HuH-7.5 (cell line): ENCODE measurements at regions not wholly inside any gene's neighbourhood (a gene's known extent, or its start where the extent isn't known, plus 50 kb on each side); places are given as distances from the start of the nearest gene placed in this dataset.

Experiments
- DNase-seq: peaks from one replicate; pipeline ENCODE4 v3.0.0; 2011; ENCODE audit warnings: low spot score

- no peak for DNase-seq
Measured at GRCh38 chr18:46385124-46385523, 271.9 kb downstream of the LOXHD1 start.

DNA sequence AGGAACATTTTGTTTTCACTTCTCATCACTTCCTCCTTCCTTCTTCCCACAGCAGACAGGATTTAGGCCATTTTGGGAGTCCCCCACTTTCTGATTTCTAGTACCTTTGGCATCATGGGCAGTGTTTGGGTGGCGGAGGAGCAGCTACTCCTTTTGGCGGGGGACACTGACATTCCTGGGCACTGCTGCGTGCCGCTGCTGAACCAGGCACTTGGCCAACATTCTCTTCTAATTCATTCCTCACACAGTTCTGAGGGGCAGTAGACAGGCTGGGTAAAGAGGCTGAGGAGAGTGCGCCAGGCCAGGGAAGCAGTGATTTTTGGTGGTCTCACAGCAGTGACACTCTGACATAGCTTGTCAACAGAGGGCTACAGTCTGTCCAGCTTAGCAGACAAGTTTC lies 270.2 kb downstream of the LOXHD1 start:
- no peak for DNase-seq

GRCh38 chr18:46387441-46388131 lies 269.4 kb downstream of the LOXHD1 start:
- no peak for DNase-seq

DNA sequence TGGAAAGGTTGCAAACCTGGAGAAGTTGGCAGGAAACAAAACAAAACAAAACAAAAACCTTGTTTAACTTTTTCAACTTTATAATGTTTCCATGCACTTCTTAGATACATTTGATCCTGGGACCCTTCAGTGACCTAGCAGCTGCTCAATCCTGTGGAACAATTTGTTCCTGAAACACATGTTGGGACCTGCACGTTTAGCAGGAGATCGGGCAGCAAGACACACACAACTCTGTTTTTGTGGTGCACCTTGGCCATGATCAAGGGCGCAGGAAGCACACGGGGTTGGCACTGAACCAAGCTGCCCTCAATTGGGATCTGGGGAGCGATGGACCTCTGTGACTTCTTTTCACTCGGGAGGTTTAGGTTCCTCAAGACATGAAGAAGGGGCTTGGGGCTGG lies 268.7 kb downstream of the LOXHD1 start:
- DNase-seq: no peak

- DNase-seq: no peak
Measured at GRCh38 chr18:46392576-46392975, 264.4 kb downstream of the LOXHD1 start.

DNA sequence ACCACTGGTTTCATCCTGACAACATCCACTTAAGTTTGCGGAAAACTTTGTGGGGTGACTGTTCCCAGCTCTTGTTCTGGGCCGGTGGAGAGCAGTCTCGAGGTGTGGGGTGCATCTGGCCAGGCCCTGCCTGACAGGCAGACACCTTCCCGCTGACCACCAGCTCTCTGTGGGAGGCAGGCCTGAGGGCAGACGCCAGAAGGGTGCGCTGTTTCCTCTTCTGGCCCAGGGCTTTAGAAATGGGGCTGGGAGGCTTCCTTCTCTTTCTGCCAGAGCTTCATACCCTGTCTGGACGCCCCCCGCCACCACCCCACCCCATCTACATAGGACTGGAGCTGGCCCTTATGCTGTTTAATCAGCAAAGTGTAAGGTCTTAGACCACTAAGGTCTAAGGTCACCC lies 263.8 kb downstream of the LOXHD1 start:
- DNase-seq: no peak

GRCh38 chr18:46393961-46394360 lies 263.1 kb downstream of the LOXHD1 start:
- no peak for DNase-seq

DNA sequence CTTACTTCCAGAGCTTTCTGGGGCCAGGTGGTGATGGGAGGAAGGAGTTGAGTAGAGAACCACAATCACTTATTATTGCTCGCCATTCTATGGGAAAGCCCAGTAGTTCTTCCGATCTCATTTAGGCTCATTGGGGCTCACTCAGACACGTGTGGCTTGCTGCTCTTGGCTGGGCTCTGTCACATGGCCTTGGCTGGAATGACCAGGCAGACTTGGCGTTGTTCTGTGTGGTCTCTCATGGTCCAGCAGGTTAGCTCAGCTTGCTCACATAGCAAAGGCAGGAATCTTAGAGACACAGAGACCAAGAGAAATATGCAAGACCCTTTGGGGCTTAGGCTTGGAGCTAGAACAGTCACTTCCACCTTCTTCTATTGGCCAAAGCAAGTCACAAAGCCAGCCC lies 261.2 kb downstream of the LOXHD1 start:
- no peak for DNase-seq

- DNase-seq: no peak
Measured at GRCh38 chr18:46397174-46397573, 259.8 kb downstream of the LOXHD1 start.

- DNase-seq: no peak
Measured at GRCh38 chr18:46398005-46398404, 259.0 kb downstream of the LOXHD1 start.

DNA sequence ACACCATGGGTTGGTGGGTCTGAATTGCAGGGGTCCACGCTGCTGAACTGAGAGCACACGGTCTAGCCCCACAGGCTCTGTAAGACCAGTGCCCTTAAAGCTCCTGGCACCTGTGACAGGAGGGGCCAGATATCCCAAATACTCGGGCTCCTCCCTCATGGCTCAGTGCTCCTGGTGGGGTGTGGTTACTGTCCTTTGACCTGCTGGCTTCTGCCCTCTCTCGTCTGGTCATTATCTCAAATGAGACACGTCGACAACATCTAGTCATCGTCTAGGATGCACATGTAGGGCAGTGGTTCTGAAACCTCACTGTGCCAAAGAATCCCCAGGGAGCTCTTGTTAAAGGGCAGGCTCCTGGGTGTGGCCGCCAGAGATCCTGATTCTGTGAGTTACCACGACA lies 258.4 kb downstream of the LOXHD1 start:
- DNase-seq: no peak

- DNase-seq: no peak
Measured at GRCh38 chr18:46399303-46399702, 257.7 kb downstream of the LOXHD1 start.

GRCh38 chr18:46400449-46400848 lies 256.6 kb downstream of the LOXHD1 start:
- DNase-seq: no peak

DNA sequence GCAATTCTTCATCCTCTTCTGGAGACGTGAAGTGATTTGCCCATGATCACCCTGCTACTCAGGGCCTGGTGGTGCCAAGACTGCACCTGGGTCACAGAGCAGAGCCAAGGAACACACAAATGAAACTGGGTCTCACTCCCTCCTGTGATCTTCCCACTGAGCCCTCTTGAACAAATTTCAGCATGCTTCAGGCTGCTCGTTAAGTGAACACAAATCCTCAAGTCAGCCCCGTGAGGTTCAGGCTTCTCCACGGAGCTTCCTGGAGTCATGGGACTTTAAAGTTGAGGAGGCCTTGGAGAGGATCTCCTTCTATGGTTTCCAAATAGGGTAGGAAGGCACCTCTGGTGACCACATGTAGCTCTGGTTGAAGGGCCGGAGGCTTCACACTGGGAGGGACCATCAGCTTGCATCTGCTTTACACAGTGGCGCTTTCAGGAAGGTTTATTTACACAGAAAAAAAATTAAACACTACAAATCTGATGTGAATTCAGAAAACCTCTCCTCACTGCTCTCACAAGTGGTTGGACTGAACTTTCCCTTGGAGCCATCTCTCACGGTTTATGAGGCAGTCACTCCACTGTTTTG lies 255.4 kb downstream of the LOXHD1 start:
- DNase-seq: no peak

DNA sequence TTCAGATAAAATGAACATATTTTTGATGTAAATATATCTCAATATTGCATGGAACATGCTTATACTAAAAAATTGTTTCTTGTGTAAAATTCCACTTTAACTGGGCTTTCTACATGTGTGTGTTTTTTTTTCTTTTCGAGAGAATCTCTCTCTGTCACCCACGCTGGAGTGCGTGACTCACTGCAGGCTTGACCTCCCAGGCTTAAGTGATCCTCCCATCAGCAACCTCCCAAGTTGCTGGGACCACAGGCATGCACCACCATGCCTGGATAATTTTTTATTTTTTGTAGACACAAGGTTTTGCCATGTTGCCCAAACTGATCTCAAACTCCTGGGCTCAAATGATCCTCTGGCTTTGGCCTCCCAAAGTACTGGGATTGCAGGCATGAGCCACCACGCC lies 254.6 kb downstream of the LOXHD1 start:
- no peak for DNase-seq

DNA sequence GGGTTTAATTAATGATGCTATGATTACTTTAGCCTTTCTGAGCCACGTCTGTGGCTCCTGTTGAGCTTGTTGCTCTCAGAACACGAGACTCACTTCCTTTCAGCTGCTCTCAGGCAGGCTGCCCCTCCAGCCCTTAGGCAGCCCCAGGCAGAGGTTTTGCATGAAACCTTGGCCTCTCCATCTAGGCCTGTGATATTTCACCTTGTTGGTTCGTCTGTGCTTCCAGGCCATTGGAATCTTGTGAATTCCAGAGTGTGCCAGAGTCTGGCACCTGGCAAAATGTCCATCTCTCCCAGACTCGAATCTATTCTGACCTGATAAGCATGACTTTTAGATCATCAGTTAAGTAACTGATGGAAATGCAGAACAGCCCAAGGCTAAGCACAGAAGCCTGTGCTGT lies 254.1 kb downstream of the LOXHD1 start:
- DNase-seq: no peak

DNA sequence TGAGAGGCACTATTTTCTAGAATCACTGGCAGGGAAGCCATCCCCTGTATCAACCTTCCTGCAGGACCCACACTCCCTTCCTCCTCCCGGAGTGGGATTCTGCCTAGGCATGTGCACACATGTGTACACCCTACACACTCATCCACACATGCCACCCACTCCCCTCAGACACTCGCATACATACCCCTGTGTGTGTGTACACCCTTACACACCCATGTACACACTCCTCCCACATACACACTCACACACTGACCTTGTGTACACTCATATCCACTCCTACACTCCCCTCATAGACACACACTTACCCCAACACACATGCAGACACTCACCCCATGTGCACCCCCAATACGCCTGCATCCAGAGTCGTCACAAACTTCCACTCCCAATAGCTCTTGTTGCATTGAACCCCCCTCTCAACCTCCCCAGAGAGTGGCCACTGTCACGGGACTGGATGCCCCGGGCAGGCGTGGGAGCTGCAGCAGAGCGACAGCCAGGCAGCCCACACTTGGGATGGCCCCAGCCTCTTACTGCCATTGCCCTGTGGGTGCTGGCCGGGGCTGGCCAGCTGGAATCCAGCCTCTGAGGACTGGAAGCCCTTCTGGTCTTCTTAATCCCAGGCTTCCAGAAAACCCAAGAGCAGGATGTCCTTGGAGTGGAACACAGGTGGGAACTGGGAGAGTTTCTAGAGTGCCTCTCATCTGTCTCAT lies 251.0 kb downstream of the LOXHD1 start:
- no peak for DNase-seq

DNA sequence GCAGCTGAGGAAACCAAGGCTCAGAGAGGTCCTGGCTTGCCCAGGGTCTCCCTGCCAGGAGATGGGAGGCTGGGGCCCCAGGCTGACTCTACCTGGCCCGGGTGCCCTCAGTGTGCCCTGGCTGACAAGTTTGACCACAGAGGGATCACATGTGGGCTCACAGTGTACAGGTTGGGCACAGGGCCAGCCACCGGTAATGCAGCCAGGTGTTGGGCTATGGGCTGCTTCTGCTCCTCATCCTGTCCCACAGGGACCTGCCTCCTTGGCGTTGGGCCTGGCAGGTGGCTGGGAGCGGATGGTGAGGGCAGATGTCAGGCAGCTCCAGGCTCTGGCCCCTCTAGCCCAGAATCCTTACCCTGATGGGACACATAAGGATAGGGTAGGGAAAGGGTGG lies 250.5 kb downstream of the LOXHD1 start:
- DNase-seq: no peak

- no peak for DNase-seq
Measured at GRCh38 chr18:46407486-46408166, 249.4 kb downstream of the LOXHD1 start.

DNA sequence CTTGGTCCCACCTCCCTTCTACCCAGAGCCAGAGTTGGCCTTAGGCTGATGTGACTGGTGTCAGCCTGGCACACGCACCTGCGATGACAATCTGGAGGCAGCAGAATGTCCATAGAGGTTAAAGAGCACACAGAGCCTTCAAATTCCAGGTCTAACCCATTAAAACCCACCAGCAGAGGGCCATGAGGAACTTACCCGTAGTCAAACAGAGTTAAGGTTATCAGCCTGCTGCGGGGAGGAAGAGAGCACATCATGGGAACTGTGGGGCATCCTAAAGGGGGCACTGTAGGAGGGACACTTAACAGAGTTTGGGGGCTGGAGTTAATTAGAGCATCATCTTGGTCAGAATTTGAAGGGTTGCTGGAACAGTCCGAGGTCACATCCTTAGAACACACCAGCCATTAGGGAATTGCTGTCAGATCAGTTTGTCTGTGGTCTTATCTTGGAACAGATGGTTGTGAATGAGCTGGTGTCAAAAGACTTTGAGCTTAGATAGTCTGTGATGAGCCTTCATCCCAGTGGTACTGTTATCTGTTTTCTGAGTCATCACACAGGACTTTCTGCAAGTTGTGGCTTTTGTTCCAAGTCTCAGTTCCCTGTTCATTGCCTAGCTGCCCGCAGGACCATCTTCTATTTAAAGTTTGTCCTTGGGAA lies 248.6 kb downstream of the LOXHD1 start:
- DNase-seq: no peak

GRCh38 chr18:46411191-46411828 lies 245.7 kb downstream of the LOXHD1 start:
- DNase-seq: no peak
